Gastroesophageal sphincter (tissue), 3 donors: ENCODE measurements at regions not wholly inside any gene's neighbourhood (a gene's known extent, or its start where the extent isn't known, plus 50 kb on each side); places are given as distances from the start of the nearest gene placed in this dataset.

Experiments
- EP300 ChIP-seq: sonication (generic); formaldehyde crosslinking; IDR thresholded peaks from one replicate; pipeline ENCODE4 v1.6.1; 2017; ENCODE audit warnings: antibody characterized with exemption, mild to moderate bottlenecking
- POLR2A ChIP-seq, 2 donors: fragments of 450-650 bp; IDR thresholded peaks; one replicate each; pipeline ENCODE4 v1.6.1; 2017; ENCODE audit warnings: antibody characterized with exemption in 2 of 2, mild to moderate bottlenecking in 2 of 2, moderate library complexity in 1 of 2
- POLR2AphosphoS5 ChIP-seq: sonication (generic); formaldehyde crosslinking; IDR thresholded peaks from one replicate; pipeline ENCODE4 v1.6.1; 2017; ENCODE audit warnings: antibody characterized with exemption
- TF ChIP-seq, protein P1 (sequence below), 4 experiments: fragments of 200-600 bp in 2 of 4; fragments of 450-650 bp in 2 of 4; sonication (generic) in 1 of 4; IDR thresholded peaks; one replicate each; pipeline ENCODE4 v1.5.1; 2017 to 2019; ENCODE audit warnings: antibody characterized with exemption in 4 of 4, mild to moderate bottlenecking in 2 of 4, moderate library complexity in 2 of 4

DNA sequence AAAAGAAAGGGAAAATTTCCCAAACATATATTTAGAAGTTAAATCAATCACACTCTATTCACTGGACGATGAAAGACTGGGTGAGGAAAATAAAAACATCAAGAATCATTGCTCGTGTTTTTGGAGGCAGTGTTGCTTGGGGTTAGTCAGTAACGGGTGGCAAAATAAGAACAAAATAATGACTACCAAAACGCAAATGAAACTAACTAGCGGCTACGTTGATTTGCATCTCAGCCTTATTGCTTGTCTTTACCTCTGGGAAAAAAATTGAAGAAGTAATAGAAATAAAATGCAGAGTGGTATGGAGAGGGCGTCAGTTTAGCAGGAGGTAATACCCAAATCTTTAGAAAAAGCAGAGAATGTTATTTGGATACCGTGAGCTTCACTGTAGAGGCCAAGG lies 86.4 kb upstream of the SORBS2 start:
- TF ChIP-seq, protein P1, sequence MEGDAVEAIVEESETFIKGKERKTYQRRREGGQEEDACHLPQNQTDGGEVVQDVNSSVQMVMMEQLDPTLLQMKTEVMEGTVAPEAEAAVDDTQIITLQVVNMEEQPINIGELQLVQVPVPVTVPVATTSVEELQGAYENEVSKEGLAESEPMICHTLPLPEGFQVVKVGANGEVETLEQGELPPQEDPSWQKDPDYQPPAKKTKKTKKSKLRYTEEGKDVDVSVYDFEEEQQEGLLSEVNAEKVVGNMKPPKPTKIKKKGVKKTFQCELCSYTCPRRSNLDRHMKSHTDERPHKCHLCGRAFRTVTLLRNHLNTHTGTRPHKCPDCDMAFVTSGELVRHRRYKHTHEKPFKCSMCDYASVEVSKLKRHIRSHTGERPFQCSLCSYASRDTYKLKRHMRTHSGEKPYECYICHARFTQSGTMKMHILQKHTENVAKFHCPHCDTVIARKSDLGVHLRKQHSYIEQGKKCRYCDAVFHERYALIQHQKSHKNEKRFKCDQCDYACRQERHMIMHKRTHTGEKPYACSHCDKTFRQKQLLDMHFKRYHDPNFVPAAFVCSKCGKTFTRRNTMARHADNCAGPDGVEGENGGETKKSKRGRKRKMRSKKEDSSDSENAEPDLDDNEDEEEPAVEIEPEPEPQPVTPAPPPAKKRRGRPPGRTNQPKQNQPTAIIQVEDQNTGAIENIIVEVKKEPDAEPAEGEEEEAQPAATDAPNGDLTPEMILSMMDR (IDR thresholded peaks at IDR 0.05), result no peak
- TF ChIP-seq POLR2AphosphoS5 (no peak), EP300 (no peak), POLR2A (IDR thresholded peaks at IDR 0.05) (no peak)
